ENCODE measurements at regions not wholly inside any gene's neighbourhood (a gene's known extent, or its start where the extent isn't known, plus 50 kb on each side); places are given as distances from the start of the nearest gene placed in this dataset.

- H3K36me3 ChIP-seq (ENCODE audit: control insufficient read depth in 2 of 2, extremely low read depth in 1 of 2, insufficient read depth in 2 of 2, low read length in 2 of 2), result no peaks in the 10 kb centered on the region
- no peak overlapping the region for H3K27ac ChIP-seq (ENCODE audit: control insufficient read depth, insufficient read depth, low read length)
- no peak for TF ChIP-seq EZH2 (IDR thresholded peaks at IDR 0.05; ENCODE audit: low read length)
- no peaks in the 10 kb centered on the region for H3K79me2 ChIP-seq (ENCODE audit: control insufficient read depth, insufficient read depth, low read length)
- H2AFZ ChIP-seq (ENCODE audit: control insufficient read depth, low read length), result no peak overlapping the region
- no peak overlapping the region for H3K4me2 ChIP-seq (ENCODE audit: control insufficient read depth, extremely low read depth, insufficient read depth, low read depth, low read length)
- no peak for FAIRE-seq
- dilution Hi-C loops (cut with MboI; ENCODE audit: extremely low pct_ligation_motif_present, low sequenced_read_pairs), result no loop called here
- H3K27me3 ChIP-seq (ENCODE audit: control insufficient read depth, extremely low read depth, insufficient read depth, low read length), result no peaks in the 10 kb centered on the region
- H3K9me1 ChIP-seq (ENCODE audit: control insufficient read depth, extremely low read depth, insufficient read depth, low read length), result no peaks in the 10 kb centered on the region
- no peaks in the 10 kb centered on the region for H3K4me1 ChIP-seq (ENCODE audit: control insufficient read depth, extremely low read depth, insufficient read depth, low read length)
- H3K9me3 ChIP-seq (ENCODE audit: control insufficient read depth, low read depth, low read length), result no peaks in the 10 kb centered on the region
- no peak for DNase-seq (ENCODE audit: low read depth, low spot score)
- H4K20me1 ChIP-seq (ENCODE audit: control insufficient read depth, extremely low read depth, insufficient read depth, low read length), result no peaks in the 10 kb centered on the region
- H3K4me3 ChIP-seq (ENCODE audit: control insufficient read depth in 2 of 3, extremely low read depth in 1 of 3, insufficient read depth in 2 of 3, low read depth in 1 of 3, low read length in 3 of 3), result no peak overlapping the region
- H3K9ac ChIP-seq (ENCODE audit: control insufficient read depth, extremely low read depth, insufficient read depth, low read length), result no peak overlapping the region
These were observed 300.9 kb downstream of the FAM47A start for GRCh38 chrX:33831211-33831610.

GRCh38 chrX:33817266-33817665 is 314.8 kb downstream of the FAM47A start:
- Histone ChIP-seq H3K4me3 (ENCODE audit: control insufficient read depth in 2 of 3, extremely low read depth in 1 of 3, insufficient read depth in 2 of 3, low read depth in 1 of 3, low read length in 3 of 3) (no peak overlapping the region), H3K9me3 (ENCODE audit: control insufficient read depth, low read depth, low read length) (peaks cover 3% of the 10 kb centered on the region), H3K4me2 (ENCODE audit: control insufficient read depth, extremely low read depth, insufficient read depth, low read depth, low read length) (no peak overlapping the region), H2AFZ (ENCODE audit: control insufficient read depth, low read length) (no peak overlapping the region), H3K27me3 (ENCODE audit: control insufficient read depth, extremely low read depth, insufficient read depth, low read length) (no peaks in the 10 kb centered on the region), H3K4me1 (ENCODE audit: control insufficient read depth, extremely low read depth, insufficient read depth, low read length) (no peaks in the 10 kb centered on the region), H3K9ac (ENCODE audit: control insufficient read depth, extremely low read depth, insufficient read depth, low read length) (no peak overlapping the region), H3K36me3 (ENCODE audit: control insufficient read depth in 2 of 2, extremely low read depth in 1 of 2, insufficient read depth in 2 of 2, low read length in 2 of 2) (no peaks in the 10 kb centered on the region), H4K20me1 (ENCODE audit: control insufficient read depth, extremely low read depth, insufficient read depth, low read length) (no peaks in the 10 kb centered on the region), H3K79me2 (ENCODE audit: control insufficient read depth, insufficient read depth, low read length) (no peaks in the 10 kb centered on the region), H3K9me1 (ENCODE audit: control insufficient read depth, extremely low read depth, insufficient read depth, low read length) (no peaks in the 10 kb centered on the region), H3K27ac (ENCODE audit: control insufficient read depth, insufficient read depth, low read length) (no peak overlapping the region)
- DNase-seq (ENCODE audit: low read depth, low spot score), result no peak
- no peak for FAIRE-seq
- dilution Hi-C loops (cut with MboI; ENCODE audit: extremely low pct_ligation_motif_present, low sequenced_read_pairs), result no loop called here
- TF ChIP-seq EZH2 (IDR thresholded peaks at IDR 0.05; ENCODE audit: low read length), result no peak
- TF ChIP-seq, protein P1, sequence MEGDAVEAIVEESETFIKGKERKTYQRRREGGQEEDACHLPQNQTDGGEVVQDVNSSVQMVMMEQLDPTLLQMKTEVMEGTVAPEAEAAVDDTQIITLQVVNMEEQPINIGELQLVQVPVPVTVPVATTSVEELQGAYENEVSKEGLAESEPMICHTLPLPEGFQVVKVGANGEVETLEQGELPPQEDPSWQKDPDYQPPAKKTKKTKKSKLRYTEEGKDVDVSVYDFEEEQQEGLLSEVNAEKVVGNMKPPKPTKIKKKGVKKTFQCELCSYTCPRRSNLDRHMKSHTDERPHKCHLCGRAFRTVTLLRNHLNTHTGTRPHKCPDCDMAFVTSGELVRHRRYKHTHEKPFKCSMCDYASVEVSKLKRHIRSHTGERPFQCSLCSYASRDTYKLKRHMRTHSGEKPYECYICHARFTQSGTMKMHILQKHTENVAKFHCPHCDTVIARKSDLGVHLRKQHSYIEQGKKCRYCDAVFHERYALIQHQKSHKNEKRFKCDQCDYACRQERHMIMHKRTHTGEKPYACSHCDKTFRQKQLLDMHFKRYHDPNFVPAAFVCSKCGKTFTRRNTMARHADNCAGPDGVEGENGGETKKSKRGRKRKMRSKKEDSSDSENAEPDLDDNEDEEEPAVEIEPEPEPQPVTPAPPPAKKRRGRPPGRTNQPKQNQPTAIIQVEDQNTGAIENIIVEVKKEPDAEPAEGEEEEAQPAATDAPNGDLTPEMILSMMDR (optimal IDR thresholded peaks at IDR 0.05 in 1 of 3, IDR thresholded peaks at IDR 0.05 in 1 of 3, conservative IDR thresholded peaks at IDR 0.05 in 1 of 3; ENCODE audit: extremely low read depth in 1 of 3, insufficient read depth in 2 of 3, low read length in 3 of 3), result no peak

- dilution Hi-C loops (cut with MboI; ENCODE audit: extremely low pct_ligation_motif_present, low sequenced_read_pairs), result no loop called here
- DNase-seq (ENCODE audit: low read depth, low spot score), result no peak
- no peak for TF ChIP-seq EZH2 (IDR thresholded peaks at IDR 0.05; ENCODE audit: low read length)
- TF ChIP-seq, protein P1 (optimal IDR thresholded peaks at IDR 0.05 in 1 of 3, IDR thresholded peaks at IDR 0.05 in 1 of 3, conservative IDR thresholded peaks at IDR 0.05 in 1 of 3; ENCODE audit: extremely low read depth in 1 of 3, insufficient read depth in 2 of 3, low read length in 3 of 3), result no peak
- Histone ChIP-seq H3K9me3 (ENCODE audit: control insufficient read depth, low read depth, low read length) (peaks cover 5% of the 10 kb centered on the region), H3K36me3 (ENCODE audit: control insufficient read depth in 2 of 2, extremely low read depth in 1 of 2, insufficient read depth in 2 of 2, low read length in 2 of 2) (no peaks in the 10 kb centered on the region), H3K79me2 (ENCODE audit: control insufficient read depth, insufficient read depth, low read length) (no peaks in the 10 kb centered on the region), H3K27me3 (ENCODE audit: control insufficient read depth, extremely low read depth, insufficient read depth, low read length) (no peaks in the 10 kb centered on the region), H3K9me1 (ENCODE audit: control insufficient read depth, extremely low read depth, insufficient read depth, low read length) (no peaks in the 10 kb centered on the region), H3K4me1 (ENCODE audit: control insufficient read depth, extremely low read depth, insufficient read depth, low read length) (no peaks in the 10 kb centered on the region), H3K4me2 (ENCODE audit: control insufficient read depth, extremely low read depth, insufficient read depth, low read depth, low read length) (no peak overlapping the region), H4K20me1 (ENCODE audit: control insufficient read depth, extremely low read depth, insufficient read depth, low read length) (no peaks in the 10 kb centered on the region), H3K9ac (ENCODE audit: control insufficient read depth, extremely low read depth, insufficient read depth, low read length) (no peak overlapping the region), H3K27ac (ENCODE audit: control insufficient read depth, insufficient read depth, low read length) (no peak overlapping the region), H3K4me3 (ENCODE audit: control insufficient read depth in 2 of 3, extremely low read depth in 1 of 3, insufficient read depth in 2 of 3, low read depth in 1 of 3, low read length in 3 of 3) (no peak overlapping the region), H2AFZ (ENCODE audit: control insufficient read depth, low read length) (no peak overlapping the region)
- no peak for FAIRE-seq
These were observed 323.5 kb downstream of the FAM47A start for GRCh38 chrX:33808636-33809035.
